ENCODE measurements at regions not wholly inside any gene's neighbourhood (a gene's known extent, or its start where the extent isn't known, plus 50 kb on each side); places are given as distances from the start of the nearest gene placed in this dataset.

- TF ChIP-seq CTCF (IDR thresholded peaks at IDR 0.05; ENCODE audit: insufficient read depth, low read depth, low read length, missing control alignments): no peak
- DNase-seq (ENCODE audit: low read depth): no peak
- no peak overlapping the region for H3K4me3 ChIP-seq (ENCODE audit: low read depth, low read length)
Observed at GRCh38 chr1:60984062-60984799, 98.1 kb upstream of the NFIA start.

- H3K4me3 ChIP-seq (ENCODE audit: low read depth, low read length): no peak overlapping the region
- no peak for DNase-seq (ENCODE audit: low read depth)
- TF ChIP-seq CTCF (IDR thresholded peaks at IDR 0.05; ENCODE audit: insufficient read depth, low read depth, low read length, missing control alignments): no peak
Observed at GRCh38 chr1:60983701-60984061, 98.7 kb upstream of the NFIA start.

- TF ChIP-seq CTCF (IDR thresholded peaks at IDR 0.05; ENCODE audit: insufficient read depth, low read depth, low read length, missing control alignments): no peak
- H3K4me3 ChIP-seq (ENCODE audit: low read depth, low read length): no peak overlapping the region
Observed at GRCh38 chr1:60982539-60982938, 99.8 kb upstream of the NFIA start.

GRCh38 chr1:60981357-60981756 is 101.0 kb upstream of the NFIA start:
- H3K4me3 ChIP-seq (ENCODE audit: low read depth, low read length): no peak overlapping the region
- DNase-seq (ENCODE audit: low read depth): no peak
- TF ChIP-seq CTCF (IDR thresholded peaks at IDR 0.05; ENCODE audit: insufficient read depth, low read depth, low read length, missing control alignments): no peak

More at GRCh38 chr1:60982539-60982938, 99.8 kb upstream of the NFIA start:
- no peak for DNase-seq (ENCODE audit: low read depth)

GRCh38 chr1:60978421-60979357 is 103.7 kb upstream of the NFIA start:
- DNase-seq (ENCODE audit: low read depth): peak; percentile 56
- H3K4me3 ChIP-seq (ENCODE audit: low read depth, low read length): no peak overlapping the region
- peak; percentile 67 for TF ChIP-seq CTCF (IDR thresholded peaks at IDR 0.05; ENCODE audit: insufficient read depth, low read depth, low read length, missing control alignments)

- TF ChIP-seq CTCF (IDR thresholded peaks at IDR 0.05; ENCODE audit: insufficient read depth, low read depth, low read length, missing control alignments): no peak
- DNase-seq (ENCODE audit: low read depth): no peak
- H3K4me3 ChIP-seq (ENCODE audit: low read depth, low read length): no peak overlapping the region
Observed at GRCh38 chr1:60977661-60978060, 104.7 kb upstream of the NFIA start.
